ENCODE measurements at regions not wholly inside any gene's neighbourhood (a gene's known extent, or its start where the extent isn't known, plus 50 kb on each side); places are given as distances from the start of the nearest gene placed in this dataset.

DNA sequence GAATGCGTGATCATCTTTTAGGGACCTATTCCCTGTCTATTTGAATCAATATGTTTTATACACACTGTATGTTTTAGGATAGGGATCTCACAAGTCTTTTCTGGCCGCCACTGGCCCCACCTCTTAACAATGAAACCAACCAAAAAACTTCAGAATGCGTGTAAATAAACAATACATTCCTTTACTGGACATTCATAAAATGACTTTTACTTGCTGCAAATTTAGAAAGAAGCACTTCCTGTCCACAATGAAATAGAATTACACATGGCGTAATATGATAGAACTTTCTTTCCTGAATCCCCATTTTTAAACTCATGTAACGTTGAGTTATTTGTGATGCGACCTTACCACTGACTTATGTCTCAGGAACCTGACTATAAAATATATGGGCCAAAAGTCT is 233.6 kb downstream of the SLITRK6 start:
- no peak for TF ChIP-seq POLR2A (IDR thresholded peaks at IDR 0.05)
- TF ChIP-seq, protein P1, sequence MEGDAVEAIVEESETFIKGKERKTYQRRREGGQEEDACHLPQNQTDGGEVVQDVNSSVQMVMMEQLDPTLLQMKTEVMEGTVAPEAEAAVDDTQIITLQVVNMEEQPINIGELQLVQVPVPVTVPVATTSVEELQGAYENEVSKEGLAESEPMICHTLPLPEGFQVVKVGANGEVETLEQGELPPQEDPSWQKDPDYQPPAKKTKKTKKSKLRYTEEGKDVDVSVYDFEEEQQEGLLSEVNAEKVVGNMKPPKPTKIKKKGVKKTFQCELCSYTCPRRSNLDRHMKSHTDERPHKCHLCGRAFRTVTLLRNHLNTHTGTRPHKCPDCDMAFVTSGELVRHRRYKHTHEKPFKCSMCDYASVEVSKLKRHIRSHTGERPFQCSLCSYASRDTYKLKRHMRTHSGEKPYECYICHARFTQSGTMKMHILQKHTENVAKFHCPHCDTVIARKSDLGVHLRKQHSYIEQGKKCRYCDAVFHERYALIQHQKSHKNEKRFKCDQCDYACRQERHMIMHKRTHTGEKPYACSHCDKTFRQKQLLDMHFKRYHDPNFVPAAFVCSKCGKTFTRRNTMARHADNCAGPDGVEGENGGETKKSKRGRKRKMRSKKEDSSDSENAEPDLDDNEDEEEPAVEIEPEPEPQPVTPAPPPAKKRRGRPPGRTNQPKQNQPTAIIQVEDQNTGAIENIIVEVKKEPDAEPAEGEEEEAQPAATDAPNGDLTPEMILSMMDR (IDR thresholded peaks at IDR 0.05 in 4 of 5, conservative IDR thresholded peaks at IDR 0.05 in 1 of 5), result no peak
